ENCODE measurements at regions not wholly inside any gene's neighbourhood (a gene's known extent, or its start where the extent isn't known, plus 50 kb on each side); places are given as distances from the start of the nearest gene placed in this dataset.
"Not testable (repeated sequence)": the region's sequence is repeated elsewhere in the genome, so short reads cannot be mapped to it uniquely, and the experiment has no call there.

DNA sequence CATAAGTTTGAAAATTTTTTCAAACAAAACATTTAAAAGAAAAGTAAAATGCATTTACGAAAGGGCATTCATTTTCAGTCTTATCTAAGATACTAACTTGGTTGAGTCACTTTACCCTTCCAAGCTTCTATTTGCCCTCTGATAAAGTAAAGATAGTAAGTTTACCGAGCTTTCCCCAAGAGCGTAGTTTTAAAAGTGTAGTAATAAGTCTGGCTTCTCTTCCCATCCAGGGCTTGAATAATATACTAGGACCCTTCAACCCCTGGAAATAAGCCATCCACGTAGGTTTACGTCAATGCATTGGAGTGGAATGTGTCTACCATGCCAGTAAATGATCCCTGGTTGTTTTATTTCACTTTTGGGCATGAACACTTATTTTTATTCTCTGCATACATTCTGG, 608.3 kb downstream of the NTRK3 start:
- DNase-seq = no peak
- CTCF ChIA-PET = no interaction called here
- BruUV-seq (replicated peaks) = no TSS peak

DNA sequence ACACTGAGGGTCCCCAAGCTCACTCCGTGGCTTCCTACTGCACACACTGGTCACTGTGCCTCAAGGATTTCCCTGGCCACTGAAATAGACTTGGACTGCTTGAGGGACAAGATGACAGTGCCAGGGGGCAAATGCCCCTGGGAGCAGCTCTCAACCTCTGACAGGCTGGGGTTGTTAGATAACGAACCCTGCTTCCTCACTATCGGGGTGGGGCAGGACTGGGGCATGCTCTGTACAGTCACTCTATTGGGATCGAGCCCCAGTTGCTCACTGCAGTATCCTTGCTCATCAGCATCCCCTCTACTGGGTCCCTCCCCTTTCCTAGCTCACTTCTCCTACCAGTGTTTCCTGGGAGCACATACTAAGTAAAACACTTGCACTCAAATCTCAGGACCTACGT, 610.8 kb downstream of the NTRK3 start:
- intact Hi-C loops (cut with micrococcal nuclease; ENCODE audit: unreplicated experiment) = no loop called here

More for the DNA sequence above, 608.3 kb downstream of the NTRK3 start:
- H3K4me3 ChIP-seq = no peak overlapping the region
- no peaks in the 10 kb centered on the region for H3F3A ChIP-seq (ENCODE audit: insufficient read depth, low read depth)
- H3K27me3 ChIP-seq (ENCODE audit: insufficient read depth, low read depth) = no peaks in the 10 kb centered on the region
- H3K9me2 ChIP-seq (ENCODE audit: insufficient read depth) = no peaks in the 10 kb centered on the region
- no peaks in the 10 kb centered on the region for H3K36me3 ChIP-seq (ENCODE audit: low read depth)
- no peaks in the 10 kb centered on the region for H3K4me1 ChIP-seq (replicated peaks; ENCODE audit: insufficient read depth)
- POLR2A ChIA-PET (ENCODE audit: unreplicated experiment) = no interaction called here
- H3K79me2 ChIP-seq (ENCODE audit: low read depth) = no peaks in the 10 kb centered on the region
- no peaks in the 10 kb centered on the region for H3K9me3 ChIP-seq (ENCODE audit: insufficient read depth, low read depth)
- TF ChIP-seq, protein P1, sequence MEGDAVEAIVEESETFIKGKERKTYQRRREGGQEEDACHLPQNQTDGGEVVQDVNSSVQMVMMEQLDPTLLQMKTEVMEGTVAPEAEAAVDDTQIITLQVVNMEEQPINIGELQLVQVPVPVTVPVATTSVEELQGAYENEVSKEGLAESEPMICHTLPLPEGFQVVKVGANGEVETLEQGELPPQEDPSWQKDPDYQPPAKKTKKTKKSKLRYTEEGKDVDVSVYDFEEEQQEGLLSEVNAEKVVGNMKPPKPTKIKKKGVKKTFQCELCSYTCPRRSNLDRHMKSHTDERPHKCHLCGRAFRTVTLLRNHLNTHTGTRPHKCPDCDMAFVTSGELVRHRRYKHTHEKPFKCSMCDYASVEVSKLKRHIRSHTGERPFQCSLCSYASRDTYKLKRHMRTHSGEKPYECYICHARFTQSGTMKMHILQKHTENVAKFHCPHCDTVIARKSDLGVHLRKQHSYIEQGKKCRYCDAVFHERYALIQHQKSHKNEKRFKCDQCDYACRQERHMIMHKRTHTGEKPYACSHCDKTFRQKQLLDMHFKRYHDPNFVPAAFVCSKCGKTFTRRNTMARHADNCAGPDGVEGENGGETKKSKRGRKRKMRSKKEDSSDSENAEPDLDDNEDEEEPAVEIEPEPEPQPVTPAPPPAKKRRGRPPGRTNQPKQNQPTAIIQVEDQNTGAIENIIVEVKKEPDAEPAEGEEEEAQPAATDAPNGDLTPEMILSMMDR (conservative IDR thresholded peaks at IDR 0.05) = no peak
- no peak for TF ChIP-seq EZH2 (IDR thresholded peaks at IDR 0.05; ENCODE audit: low read depth)
- intact Hi-C loops (cut with micrococcal nuclease; ENCODE audit: unreplicated experiment) = no loop called here
- no peak overlapping the region for H2AFZ ChIP-seq
- no peak overlapping the region for H3K4me2 ChIP-seq
- H3K27ac ChIP-seq = no peak overlapping the region
- no peaks in the 10 kb centered on the region for H4K20me1 ChIP-seq (ENCODE audit: insufficient read depth)

DNA sequence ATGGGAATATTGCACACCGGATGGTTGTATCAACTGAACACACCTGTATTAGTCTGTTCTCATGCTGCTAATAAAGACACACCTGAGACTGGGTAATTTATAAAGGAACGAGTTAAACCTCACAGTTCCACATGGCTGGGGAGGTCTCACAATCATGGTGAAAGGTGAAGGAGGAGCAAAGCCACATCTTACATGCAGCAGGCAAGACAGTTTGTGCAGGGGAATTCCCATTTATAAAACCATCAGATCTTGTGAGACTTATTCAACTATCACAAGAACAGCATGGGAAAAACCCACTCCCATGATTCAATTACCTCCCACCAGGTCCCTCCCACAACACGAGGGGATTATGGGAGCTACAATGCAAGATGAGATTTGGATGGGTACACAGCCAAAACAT, 613.5 kb downstream of the NTRK3 start:
- H3K27ac ChIP-seq; H3K4me1 ChIP-seq (replicated peaks; ENCODE audit: insufficient read depth); H3K27me3 ChIP-seq (ENCODE audit: insufficient read depth, low read depth); DNase-seq; H3F3A ChIP-seq (ENCODE audit: insufficient read depth, low read depth); intact Hi-C loops (cut with micrococcal nuclease; ENCODE audit: unreplicated experiment); CTCF ChIA-PET; BruUV-seq (replicated peaks); H2AFZ ChIP-seq; H3K4me2 ChIP-seq; H3K79me2 ChIP-seq (ENCODE audit: low read depth); H3K9me3 ChIP-seq (ENCODE audit: insufficient read depth, low read depth); POLR2A ChIA-PET (ENCODE audit: unreplicated experiment); H3K4me3 ChIP-seq; H4K20me1 ChIP-seq (ENCODE audit: insufficient read depth); H3K9me2 ChIP-seq (ENCODE audit: insufficient read depth); H3K36me3 ChIP-seq (ENCODE audit: low read depth): not testable (repeated sequence)

More for the DNA sequence above, 610.8 kb downstream of the NTRK3 start:
- Histone ChIP-seq H3K36me3 (ENCODE audit: low read depth) (no peaks in the 10 kb centered on the region), H3K4me1 (replicated peaks; ENCODE audit: insufficient read depth) (no peaks in the 10 kb centered on the region), H3F3A (ENCODE audit: insufficient read depth, low read depth) (no peaks in the 10 kb centered on the region), H3K27ac (no peak overlapping the region), H2AFZ (no peak overlapping the region), H3K9me3 (ENCODE audit: insufficient read depth, low read depth) (no peaks in the 10 kb centered on the region), H4K20me1 (ENCODE audit: insufficient read depth) (no peaks in the 10 kb centered on the region), H3K4me3 (no peak overlapping the region), H3K4me2 (no peak overlapping the region), H3K79me2 (ENCODE audit: low read depth) (no peaks in the 10 kb centered on the region), H3K27me3 (ENCODE audit: insufficient read depth, low read depth) (no peaks in the 10 kb centered on the region), H3K9me2 (ENCODE audit: insufficient read depth) (no peaks in the 10 kb centered on the region)
- BruUV-seq (replicated peaks) = no TSS peak
- DNase-seq = no peak
- ChIA-PET CTCF (no interaction called here), POLR2A (ENCODE audit: unreplicated experiment) (no interaction called here)
- TF ChIP-seq, protein P1 (conservative IDR thresholded peaks at IDR 0.05) = no peak
- TF ChIP-seq EZH2 (IDR thresholded peaks at IDR 0.05; ENCODE audit: low read depth) = no peak

DNA sequence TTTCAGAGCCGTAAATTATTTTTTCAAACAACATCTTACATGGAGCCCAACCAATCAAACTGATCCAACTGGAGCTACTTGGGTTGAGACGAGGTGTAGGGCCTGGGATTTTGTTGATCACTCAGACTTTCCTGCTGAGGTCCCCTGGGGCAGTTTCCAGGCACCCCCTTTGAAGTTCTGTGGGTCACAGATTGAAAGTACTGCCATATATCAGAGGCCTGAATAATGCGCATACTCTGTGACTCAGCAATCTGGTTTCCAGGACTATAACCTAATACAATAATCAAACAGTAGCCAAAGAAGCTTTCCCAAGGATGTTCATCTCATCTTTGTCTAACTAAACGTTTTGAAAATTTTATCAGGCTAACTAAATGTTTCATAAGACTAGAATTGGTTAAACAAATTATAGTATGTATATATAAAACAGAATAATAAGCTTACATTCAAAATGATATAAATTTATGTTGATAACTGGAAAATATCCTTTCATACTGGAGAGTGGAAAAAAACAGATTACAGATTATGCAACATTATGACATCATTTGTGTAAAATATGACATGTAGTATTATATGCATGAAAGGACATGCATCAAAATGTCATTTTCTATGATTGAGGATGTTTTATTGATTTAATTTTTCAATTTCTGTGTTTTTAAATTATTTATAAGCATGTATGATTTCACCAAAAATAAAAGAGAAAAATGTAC, 617.1 kb downstream of the NTRK3 start:
- H3K79me2 ChIP-seq (ENCODE audit: low read depth) = no peaks in the 10 kb centered on the region
- H3K27me3 ChIP-seq (ENCODE audit: insufficient read depth, low read depth) = no peaks in the 10 kb centered on the region
- H3K9me3 ChIP-seq (ENCODE audit: insufficient read depth, low read depth) = no peaks in the 10 kb centered on the region
- no TSS peak for BruUV-seq (replicated peaks)
- H3K4me3 ChIP-seq = no peak overlapping the region
- intact Hi-C loops (cut with micrococcal nuclease; ENCODE audit: unreplicated experiment) = no loop called here
- no peaks in the 10 kb centered on the region for H3K9me2 ChIP-seq (ENCODE audit: insufficient read depth)
- no peaks in the 10 kb centered on the region for H3K4me1 ChIP-seq (replicated peaks; ENCODE audit: insufficient read depth)
- no peaks in the 10 kb centered on the region for H4K20me1 ChIP-seq (ENCODE audit: insufficient read depth)
- no peak overlapping the region for H3K27ac ChIP-seq
- H2AFZ ChIP-seq = no peak overlapping the region
- H3K4me2 ChIP-seq = no peak overlapping the region
- CTCF ChIA-PET = no interaction called here
- POLR2A ChIA-PET (ENCODE audit: unreplicated experiment) = no interaction called here
- no peaks in the 10 kb centered on the region for H3F3A ChIP-seq (ENCODE audit: insufficient read depth, low read depth)
- TF ChIP-seq EZH2 (IDR thresholded peaks at IDR 0.05; ENCODE audit: low read depth) = no peak
- TF ChIP-seq, protein P1 (conservative IDR thresholded peaks at IDR 0.05) = no peak
- no peak for DNase-seq
- no peaks in the 10 kb centered on the region for H3K36me3 ChIP-seq (ENCODE audit: low read depth)

Measured in PC-9 (cell line).